ENCODE measurements at regions not wholly inside any gene's neighbourhood (a gene's known extent, or its start where the extent isn't known, plus 50 kb on each side); places are given as distances from the start of the nearest gene placed in this dataset.

GRCh38 chr3:24687671-24688070, 193.0 kb upstream of the THRB start:
- Histone ChIP-seq H3K27ac (peak overlapping the region in 1 of 2 experiments; percentile 12; a peak in 2 of 6 replicates), H3K4me2 (no peak overlapping the region), H3K9me3 (no peaks in the 10 kb centered on the region), H3K4me3 (no peak overlapping the region), H3K4me1 (peaks cover 23% of the 10 kb centered on the region)
- 89% methylated on average over 7 of the region's 7 CpGs for WGBS (ENCODE audit: missing lambda C conversion rate)
- FAIRE-seq (no peak), ATAC-seq (no peak), DNase-seq (ENCODE audit: low read depth in 1 of 2, low spot score in 1 of 2) (no peak)
- TF ChIP-seq KDM1A (IDR thresholded peaks at IDR 0.05; ENCODE audit: low read depth) (no peak), HES2 (IDR thresholded peaks at IDR 0.05) (no peak), EHMT2 (IDR thresholded peaks at IDR 0.05; ENCODE audit: low read depth) (no peak), HOXB13 (CRISPR knock-in tag; IDR thresholded peaks at IDR 0.05; ENCODE audit: low read depth) (no peak), GATA3 (IDR thresholded peaks at IDR 0.05; ENCODE audit: borderline replicate concordance) (no peak), CTCF (IDR thresholded peaks at IDR 0.05) (no peak), SMC3 (IDR thresholded peaks at IDR 0.05) (no peak), POLR2A (IDR thresholded peaks at IDR 0.05; ENCODE audit: low read length) (no peak), USF2 (IDR thresholded peaks at IDR 0.05) (no peak), E2F6 (IDR thresholded peaks at IDR 0.05; ENCODE audit: borderline replicate concordance, low read depth) (no peak), JUN (IDR thresholded peaks at IDR 0.05) (no peak), FOXS1 (CRISPR knock-in tag; IDR thresholded peaks at IDR 0.05) (no peak), RAD21 (conservative IDR thresholded peaks at IDR 0.05 in 1 of 2, IDR thresholded peaks at IDR 0.05 in 1 of 2) (no peak), KDM5A (IDR thresholded peaks at IDR 0.05) (no peak), NFE2L2 (conservative IDR thresholded peaks at IDR 0.05; ENCODE audit: low read length) (no peak), RCOR1 (IDR thresholded peaks at IDR 0.05; ENCODE audit: low read depth, low read length) (no peak), TP53 (CRISPR knock-in tag; IDR thresholded peaks at IDR 0.05) (no peak), HOXB5 (CRISPR knock-in tag; IDR thresholded peaks at IDR 0.05) (no peak)
- CTCF ChIA-PET = interaction anchor here (0.7 to 2.0 kb wide), 2 partner anchors 20 to 689 kb away, joined by 3 to 4 read pairs; no protein-coding TSS in a partner anchor
- POLR2A ChIA-PET = no interaction called here

GRCh38 chr3:24688446-24689148, 193.9 kb upstream of the THRB start:
- ChIA-PET POLR2A (no interaction called here), CTCF (interaction anchor here (1.1 to 2.0 kb wide), 3 partner anchors 9 to 690 kb away, joined by 3 to 10 read pairs (median 4); no protein-coding TSS in a partner anchor)
- peak in 1 of 2 experiments; percentile 58 for DNase-seq (ENCODE audit: low read depth in 1 of 2, low spot score in 1 of 2)
- 23% methylated on average over 2 of the region's 2 CpGs for WGBS (ENCODE audit: missing lambda C conversion rate)
- ATAC-seq = peak; percentile 86 to 92; a peak in 5 of 6 replicates
- Histone ChIP-seq H3K4me1 (peaks cover 17% of the 10 kb centered on the region), H3K4me2 (peak overlapping the region; percentile 35), H3K9me3 (no peaks in the 10 kb centered on the region), H3K27ac (peak overlapping the region in 1 of 2 experiments; percentile 58; a peak in 1 of 6 replicates), H3K4me3 (no peak overlapping the region)
- peak; percentile 43 for FAIRE-seq
- TF ChIP-seq HOXB13 (CRISPR knock-in tag; IDR thresholded peaks at IDR 0.05; ENCODE audit: low read depth) (no peak), JUNB (IDR thresholded peaks at IDR 0.05) (0 out of 2 replicates have a peak, but pooled peaks have one; percentile 21), FOSL2 (IDR thresholded peaks at IDR 0.05) (0 out of 2 replicates have a peak, but pooled peaks have one; percentile 6), FOSL2 (CRISPR knock-in tag; IDR thresholded peaks at IDR 0.05) (peak; percentile 47; the same call in 1 of the 2 replicates)
